GM23248 (cell line): ENCODE measurements at regions not wholly inside any gene's neighbourhood (a gene's known extent, or its start where the extent isn't known, plus 50 kb on each side); places are given as distances from the start of the nearest gene placed in this dataset.

Experiments
- DNase-seq: peaks from one replicate; pipeline ENCODE4 v3.0.0-alpha.2; 2015
- H2AFZ ChIP-seq: fragments of 200-600 bp; sonication (generic); 2 replicates; pipeline ENCODE4 v1.6.1; 2016; ENCODE audit warnings: antibody characterized with exemption
- H3F3A ChIP-seq: fragments of 200-600 bp; sonication (generic); 2 replicates; pipeline ENCODE4 v1.6.1; 2016; ENCODE audit warnings: mild to moderate bottlenecking, antibody characterized with exemption, mixed run types; ENCODE audit not compliant: insufficient read depth
- H3K27ac ChIP-seq: fragments of 200-600 bp; sonication (generic); 2 replicates; pipeline ENCODE4 v1.5.1; 2016; ENCODE audit warnings: mild to moderate bottlenecking
- H3K27me3 ChIP-seq: fragments of 200-600 bp; sonication (generic); replicated peaks from 2 replicates; pipeline ENCODE4 v1.6.1; 2016; ENCODE audit warnings: mild to moderate bottlenecking; ENCODE audit not compliant: insufficient read depth
- H3K36me3 ChIP-seq: fragments of 200-600 bp; sonication (generic); 2 replicates; pipeline ENCODE4 v1.6.1; 2016; ENCODE audit warnings: low read depth, mild to moderate bottlenecking
- H3K4me1 ChIP-seq: fragments of 200-600 bp; sonication (generic); 2 replicates; pipeline ENCODE4 v1.6.1; 2016; ENCODE audit warnings: mild to moderate bottlenecking; ENCODE audit not compliant: insufficient read depth
- H3K4me2 ChIP-seq: fragments of 200-600 bp; sonication (generic); one replicate; pipeline ENCODE4 v1.6.1; 2016; ENCODE audit warnings: mild to moderate bottlenecking; ENCODE audit not compliant: unreplicated experiment
- H3K4me3 ChIP-seq: fragments of 200-600 bp; sonication (generic); 2 replicates; pipeline ENCODE4 v1.5.1; 2016; ENCODE audit warnings: mild to moderate bottlenecking
- H3K79me2 ChIP-seq: fragments of 200-600 bp; sonication (generic); 2 replicates; pipeline ENCODE4 v1.6.1; 2016; ENCODE audit warnings: mild to moderate bottlenecking; ENCODE audit not compliant: insufficient read depth
- H3K9ac ChIP-seq: fragments of 200-600 bp; sonication (generic); 2 replicates; pipeline ENCODE4 v1.6.1; 2016; ENCODE audit warnings: mild to moderate bottlenecking
- H3K9me2 ChIP-seq: fragments of 200-600 bp; sonication (generic); 2 replicates; pipeline ENCODE4 v1.6.1; 2016; ENCODE audit warnings: mixed run types, mild to moderate bottlenecking, moderate library complexity; ENCODE audit not compliant: insufficient read depth
- H3K9me3 ChIP-seq: fragments of 200-600 bp; sonication (generic); one replicate; pipeline ENCODE4 v1.6.1; 2017; ENCODE audit warnings: low read depth
- H4K20me1 ChIP-seq: fragments of 200-600 bp; sonication (generic); 2 replicates; pipeline ENCODE4 v1.6.0; 2016; ENCODE audit not compliant: insufficient read depth
- EZH2 ChIP-seq: fragments of 200-600 bp; sonication (generic); IDR thresholded peaks from 2 replicates; pipeline ENCODE4 v1.6.1; 2018; ENCODE audit warnings: antibody characterized with exemption, mild to moderate bottlenecking; ENCODE audit not compliant: insufficient read depth, poor library complexity, severe bottlenecking
- EZH2phosphoT487 ChIP-seq: fragments of 200-600 bp; sonication (generic); IDR thresholded peaks from 2 replicates; pipeline ENCODE4 v1.6.1; 2018; ENCODE audit warnings: antibody characterized with exemption, moderate library complexity, mild to moderate bottlenecking, low read depth; ENCODE audit not compliant: insufficient read depth
- WGBS, 2 experiments: methylation state at CpG; one replicate each; pipeline ENCODE4 v1.1.6; 2015 to 2017; ENCODE audit warnings: low lambda C conversion rate in 2 of 2, low coverage in 1 of 2; ENCODE audit errors: missing lambda C conversion rate in 2 of 2; 5-methylcytosine and 5-hydroxymethylcytosine counted together
- in situ Hi-C: fragments of 300-500 bp; cut with MboI; formaldehyde crosslinking; loops from 2 replicates; pipeline ENCODE4 v1.15.0; 2020

- DNase-seq: no peak
- Histone ChIP-seq H3K9me2 (no peaks in the 10 kb centered on the region), H3K27me3 (no peaks in the 10 kb centered on the region), H3K4me2 (no peak overlapping the region), H3K4me3 (no peak overlapping the region), H3K9ac (no peak overlapping the region), H3K9me3 (no peaks in the 10 kb centered on the region), H3K36me3 (no peaks in the 10 kb centered on the region), H2AFZ (no peak overlapping the region), H4K20me1 (no peaks in the 10 kb centered on the region), H3K27ac (no peak overlapping the region), H3K4me1 (no peaks in the 10 kb centered on the region), H3F3A (no peaks in the 10 kb centered on the region), H3K79me2 (no peaks in the 10 kb centered on the region)
- in situ Hi-C loops: no loop called here
- 58 to 69% methylated on average over 2 of the region's 2 CpGs for WGBS, 2 experiments
- no peak for TF ChIP-seq EZH2phosphoT487
- TF ChIP-seq EZH2: no peak
Observed at GRCh38 chr7:41170466-41170865, 532.4 kb downstream of the INHBA start.

GRCh38 chr7:41169317-41169716 lies 533.6 kb downstream of the INHBA start:
- Histone ChIP-seq H3F3A (no peaks in the 10 kb centered on the region), H3K79me2 (no peaks in the 10 kb centered on the region), H3K9me3 (no peaks in the 10 kb centered on the region), H3K9me2 (no peaks in the 10 kb centered on the region), H3K4me3 (no peak overlapping the region), H4K20me1 (no peaks in the 10 kb centered on the region), H3K27me3 (no peaks in the 10 kb centered on the region), H3K4me1 (no peaks in the 10 kb centered on the region), H3K36me3 (no peaks in the 10 kb centered on the region), H3K27ac (no peak overlapping the region), H3K4me2 (no peak overlapping the region), H3K9ac (no peak overlapping the region), H2AFZ (no peak overlapping the region)
- 86 to 89% methylated on average over 6 of the region's 6 CpGs for WGBS, 2 experiments
- in situ Hi-C loops: no loop called here
- no peak for DNase-seq
- TF ChIP-seq EZH2phosphoT487 (no peak), EZH2 (no peak)

- TF ChIP-seq EZH2 (no peak), EZH2phosphoT487 (no peak)
- no peaks in the 10 kb centered on the region for H3K9me2 ChIP-seq
- H3K9ac ChIP-seq: no peak overlapping the region
- H3K36me3 ChIP-seq: no peaks in the 10 kb centered on the region
- H3K27me3 ChIP-seq: no peaks in the 10 kb centered on the region
- H3K27ac ChIP-seq: no peak overlapping the region
- no peak overlapping the region for H3K4me3 ChIP-seq
- 69 to 74% methylated on average over 2 of the region's 2 CpGs for WGBS, 2 experiments
- H3K79me2 ChIP-seq: no peaks in the 10 kb centered on the region
- no peak overlapping the region for H2AFZ ChIP-seq
- DNase-seq: no peak
- H4K20me1 ChIP-seq: no peaks in the 10 kb centered on the region
- H3F3A ChIP-seq: 0 out of 2 replicates have a peak, but pooled peaks cover 2% of the 10 kb centered on the region
- no peak overlapping the region for H3K4me2 ChIP-seq
- H3K9me3 ChIP-seq: no peaks in the 10 kb centered on the region
- H3K4me1 ChIP-seq: no peaks in the 10 kb centered on the region
- in situ Hi-C loops: no loop called here
Observed at GRCh38 chr7:41167836-41168235, 535.1 kb downstream of the INHBA start.

GRCh38 chr7:41164440-41164839 lies 538.5 kb downstream of the INHBA start:
- Histone ChIP-seq H3K9me3 (no peaks in the 10 kb centered on the region), H2AFZ (no peak overlapping the region), H3K9me2 (no peaks in the 10 kb centered on the region), H3K4me1 (peaks cover 6% of the 10 kb centered on the region; the same call in 1 of the 2 replicates), H3K36me3 (no peaks in the 10 kb centered on the region), H3K4me2 (peak overlapping the region; percentile 2), H4K20me1 (no peaks in the 10 kb centered on the region), H3K9ac (no peak overlapping the region), H3K79me2 (no peaks in the 10 kb centered on the region), H3F3A (0 out of 2 replicates have a peak, but pooled peaks cover 10% of the 10 kb centered on the region), H3K27ac (no peak overlapping the region), H3K4me3 (no peak overlapping the region), H3K27me3 (no peaks in the 10 kb centered on the region)
- 11 to 15% methylated on average over 2 of the region's 2 CpGs for WGBS, 2 experiments
- DNase-seq: peak; percentile 28
- in situ Hi-C loops: no loop called here
- TF ChIP-seq EZH2: no peak
- TF ChIP-seq EZH2phosphoT487: 0 out of 2 replicates have a peak, but pooled peaks have one; percentile 71

DNA sequence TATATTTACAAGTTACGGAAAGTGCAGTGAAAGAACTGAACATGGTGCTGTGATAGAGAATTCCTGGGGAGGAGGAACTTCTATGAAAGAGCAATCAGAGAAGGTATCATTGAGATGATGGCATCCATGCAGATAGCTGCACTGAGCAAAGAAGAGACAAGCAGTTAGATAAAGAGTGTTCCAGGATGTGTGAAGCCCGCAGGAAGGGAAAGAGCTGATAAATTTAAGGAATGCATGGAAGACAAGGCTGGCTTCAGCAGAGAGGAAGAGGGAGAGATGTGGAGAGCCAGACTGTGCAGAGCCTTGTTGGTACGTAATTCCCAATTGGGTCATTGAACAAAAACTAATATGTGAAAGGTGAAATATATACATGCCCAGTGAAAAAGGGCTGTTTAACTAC lies 538.9 kb downstream of the INHBA start:
- Histone ChIP-seq H3K4me3 (no peak overlapping the region), H3K27me3 (no peaks in the 10 kb centered on the region), H3K9ac (no peak overlapping the region), H3K27ac (no peak overlapping the region), H3K4me2 (no peak overlapping the region), H3F3A (0 out of 2 replicates have a peak, but pooled peaks cover 10% of the 10 kb centered on the region), H3K4me1 (peaks cover 6% of the 10 kb centered on the region; the same call in 1 of the 2 replicates), H3K9me2 (no peaks in the 10 kb centered on the region), H3K36me3 (no peaks in the 10 kb centered on the region), H4K20me1 (no peaks in the 10 kb centered on the region), H2AFZ (no peak overlapping the region), H3K79me2 (no peaks in the 10 kb centered on the region), H3K9me3 (no peaks in the 10 kb centered on the region)
- no peak for DNase-seq
- WGBS, 2 experiments: 87 to 88% methylated on average over 3 of the region's 3 CpGs
- in situ Hi-C loops: no loop called here
- TF ChIP-seq EZH2phosphoT487 (no peak), EZH2 (no peak)
